ENCODE measurements at regions not wholly inside any gene's neighbourhood (a gene's known extent, or its start where the extent isn't known, plus 50 kb on each side); places are given as distances from the start of the nearest gene placed in this dataset.

DNA sequence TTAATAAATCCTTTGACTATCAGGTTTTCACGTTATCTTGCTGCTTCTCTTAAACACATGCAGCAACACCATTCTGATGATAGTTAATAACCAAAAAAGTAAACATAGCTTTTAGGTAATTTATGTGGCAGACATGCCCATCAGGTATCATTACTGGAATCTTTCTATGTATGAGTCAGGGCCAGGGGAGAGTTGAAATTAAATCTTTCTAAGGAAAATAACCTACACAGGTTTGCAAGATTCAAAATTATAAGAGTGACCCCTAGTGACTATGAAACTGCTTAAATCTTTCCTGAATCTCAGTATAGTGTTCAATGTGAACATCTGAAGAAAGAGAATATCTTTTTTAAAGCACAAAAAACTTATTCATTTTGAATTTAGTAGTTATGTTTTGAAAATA, 666.6 kb downstream of the CDH11 start:
- Histone ChIP-seq H3K27me3 (no peaks in the 10 kb centered on the region), H3K36me3 (no peaks in the 10 kb centered on the region), H3K4me3 (replicated peaks in 1 of 3) (no peak overlapping the region), H3K27ac (no peak overlapping the region), H3K9me3 (no peaks in the 10 kb centered on the region), H3K4me1 (no peaks in the 10 kb centered on the region)
- intact Hi-C loops (cut with DNase I): no loop called here
- TF ChIP-seq, protein P1, sequence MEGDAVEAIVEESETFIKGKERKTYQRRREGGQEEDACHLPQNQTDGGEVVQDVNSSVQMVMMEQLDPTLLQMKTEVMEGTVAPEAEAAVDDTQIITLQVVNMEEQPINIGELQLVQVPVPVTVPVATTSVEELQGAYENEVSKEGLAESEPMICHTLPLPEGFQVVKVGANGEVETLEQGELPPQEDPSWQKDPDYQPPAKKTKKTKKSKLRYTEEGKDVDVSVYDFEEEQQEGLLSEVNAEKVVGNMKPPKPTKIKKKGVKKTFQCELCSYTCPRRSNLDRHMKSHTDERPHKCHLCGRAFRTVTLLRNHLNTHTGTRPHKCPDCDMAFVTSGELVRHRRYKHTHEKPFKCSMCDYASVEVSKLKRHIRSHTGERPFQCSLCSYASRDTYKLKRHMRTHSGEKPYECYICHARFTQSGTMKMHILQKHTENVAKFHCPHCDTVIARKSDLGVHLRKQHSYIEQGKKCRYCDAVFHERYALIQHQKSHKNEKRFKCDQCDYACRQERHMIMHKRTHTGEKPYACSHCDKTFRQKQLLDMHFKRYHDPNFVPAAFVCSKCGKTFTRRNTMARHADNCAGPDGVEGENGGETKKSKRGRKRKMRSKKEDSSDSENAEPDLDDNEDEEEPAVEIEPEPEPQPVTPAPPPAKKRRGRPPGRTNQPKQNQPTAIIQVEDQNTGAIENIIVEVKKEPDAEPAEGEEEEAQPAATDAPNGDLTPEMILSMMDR (IDR thresholded peaks at IDR 0.05): peak in 2 of 6 experiments; percentile 19 to 36
- TF ChIP-seq POLR2A (IDR thresholded peaks at IDR 0.05): no peak
- WGBS, 2 donors: 88 to 93% methylated on average over 1 of the region's 1 CpG
- no peak for DNase-seq

DNA sequence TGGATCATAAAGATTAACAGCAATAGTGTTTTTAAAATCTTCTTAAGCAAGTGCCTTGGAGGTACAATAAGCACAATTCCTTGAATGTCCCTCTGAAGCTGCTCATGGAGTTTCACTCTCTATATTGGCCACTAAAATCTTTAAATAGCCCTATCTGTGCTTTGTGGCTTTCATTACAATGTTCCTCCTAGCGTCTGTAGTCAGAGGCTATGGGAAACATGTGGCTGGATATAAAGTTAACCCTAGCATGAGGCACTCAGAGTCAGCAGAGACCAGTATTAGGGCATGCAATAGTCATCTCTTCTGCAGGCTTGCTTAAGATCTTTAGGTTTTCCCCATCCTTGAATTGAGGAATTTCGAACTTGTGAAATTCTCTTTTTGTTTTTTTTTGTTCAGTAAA, 668.2 kb downstream of the CDH11 start:
- TF ChIP-seq, protein P1 (IDR thresholded peaks at IDR 0.05): no peak
- no peak for TF ChIP-seq POLR2A (IDR thresholded peaks at IDR 0.05)

DNA sequence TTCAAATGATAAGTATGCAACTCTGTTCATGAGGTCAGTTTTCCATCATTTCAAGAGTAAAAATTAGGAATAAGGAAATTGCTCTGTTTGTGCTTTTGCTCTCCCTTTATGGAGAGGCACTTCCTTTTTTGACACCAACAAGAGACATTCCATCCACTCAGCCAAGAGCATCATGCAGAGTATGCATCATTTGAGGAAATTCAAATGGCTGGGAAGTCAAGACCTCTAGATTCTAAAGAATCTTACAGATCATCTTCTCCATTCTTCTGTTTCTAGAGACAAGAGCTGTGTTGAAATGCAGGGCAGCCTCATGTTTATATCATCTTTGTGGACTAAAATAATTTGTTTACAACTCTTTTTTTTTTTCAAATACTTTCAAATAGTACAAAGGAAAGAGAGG, 669.4 kb downstream of the CDH11 start:
- H3K4me3 ChIP-seq (replicated peaks in 1 of 3): no peak overlapping the region
- H3K36me3 ChIP-seq: no peaks in the 10 kb centered on the region
- H3K9me3 ChIP-seq: no peaks in the 10 kb centered on the region
- no peak for DNase-seq
- no peaks in the 10 kb centered on the region for H3K27me3 ChIP-seq
- intact Hi-C loops (cut with DNase I): no loop called here
- H3K27ac ChIP-seq: no peak overlapping the region
- TF ChIP-seq, protein P1 (IDR thresholded peaks at IDR 0.05): no peak
- TF ChIP-seq POLR2A (IDR thresholded peaks at IDR 0.05): no peak
- no peaks in the 10 kb centered on the region for H3K4me1 ChIP-seq

More for the DNA sequence above, 668.2 kb downstream of the CDH11 start:
- Histone ChIP-seq H3K36me3 (no peaks in the 10 kb centered on the region), H3K9me3 (no peaks in the 10 kb centered on the region), H3K4me3 (replicated peaks in 1 of 3) (no peak overlapping the region), H3K27me3 (no peaks in the 10 kb centered on the region), H3K27ac (no peak overlapping the region), H3K4me1 (no peaks in the 10 kb centered on the region)
- intact Hi-C loops (cut with DNase I): no loop called here
- 58 to 75% methylated on average over 2 of the region's 2 CpGs for WGBS, 2 donors
- DNase-seq: no peak

DNA sequence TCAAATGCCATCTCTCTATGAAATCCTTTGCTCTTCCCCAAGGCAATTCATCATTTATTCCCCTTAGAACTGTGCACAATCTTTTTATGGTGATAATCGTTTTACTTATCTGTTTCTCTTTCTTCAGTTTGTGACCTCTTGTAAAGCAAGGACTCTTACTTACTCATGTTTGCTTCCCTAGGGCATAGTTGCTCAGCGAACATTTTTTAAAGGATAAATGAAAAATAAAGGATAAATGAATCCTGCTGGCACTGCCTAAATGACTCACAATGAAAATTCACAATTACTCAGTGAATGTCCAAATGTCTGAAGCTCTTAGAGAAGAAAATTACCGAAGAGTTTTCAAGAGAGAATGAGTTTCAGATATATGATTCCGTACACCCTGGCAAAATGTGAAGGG, 671.7 kb downstream of the CDH11 start:
- H3K4me3 ChIP-seq (replicated peaks in 1 of 3): no peak overlapping the region
- H3K27me3 ChIP-seq: no peaks in the 10 kb centered on the region
- H3K4me1 ChIP-seq: no peaks in the 10 kb centered on the region
- 80 to 84% methylated on average over 4 of the region's 4 CpGs for WGBS, 2 donors
- H3K27ac ChIP-seq: no peak overlapping the region
- no peak for DNase-seq
- intact Hi-C loops (cut with DNase I): no loop called here
- no peak for TF ChIP-seq POLR2A (IDR thresholded peaks at IDR 0.05)
- TF ChIP-seq, protein P1 (IDR thresholded peaks at IDR 0.05): no peak
- H3K9me3 ChIP-seq: no peaks in the 10 kb centered on the region
- H3K36me3 ChIP-seq: no peaks in the 10 kb centered on the region

DNA sequence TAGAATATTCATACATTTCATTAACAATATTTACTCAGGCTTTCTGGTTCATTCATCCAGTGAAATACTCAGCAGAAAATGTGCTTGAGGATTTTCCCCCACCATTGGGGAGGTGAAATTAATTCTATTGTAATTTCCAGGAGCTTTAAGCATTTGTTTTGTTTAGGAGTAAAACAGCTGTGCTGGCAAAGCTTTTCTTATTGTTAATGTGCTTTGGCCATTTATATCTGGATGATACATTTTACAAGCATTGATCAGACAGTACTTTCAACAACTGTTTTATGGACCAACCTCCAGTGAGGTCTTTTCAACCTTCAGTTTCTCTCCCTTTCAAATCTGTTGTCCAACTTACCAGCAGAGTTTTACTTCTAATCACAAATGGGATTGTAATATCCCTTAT, 672.4 kb downstream of the CDH11 start:
- Histone ChIP-seq H3K4me1 (no peaks in the 10 kb centered on the region), H3K36me3 (no peaks in the 10 kb centered on the region), H3K27ac (no peak overlapping the region), H3K9me3 (no peaks in the 10 kb centered on the region), H3K4me3 (replicated peaks in 1 of 3) (no peak overlapping the region), H3K27me3 (no peaks in the 10 kb centered on the region)
- intact Hi-C loops (cut with DNase I): no loop called here
- no peak for DNase-seq
- TF ChIP-seq, protein P1 (IDR thresholded peaks at IDR 0.05): no peak
- no peak for TF ChIP-seq POLR2A (IDR thresholded peaks at IDR 0.05)

Measured in thyroid gland (tissue), 4 donors.